ENCODE measurements at regions not wholly inside any gene's neighbourhood (a gene's known extent, or its start where the extent isn't known, plus 50 kb on each side); places are given as distances from the start of the nearest gene placed in this dataset.

- TF ChIP-seq CTCF (IDR thresholded peaks at IDR 0.05) (no peak), POLR2AphosphoS5 (IDR thresholded peaks at IDR 0.05; ENCODE audit: insufficient read depth in 1 of 2, low read depth in 1 of 2) (no peak)
These were observed 133.1 kb downstream of the SOX4 start for GRCh38 chr6:21726676-21727075.
